ENCODE measurements at regions not wholly inside any gene's neighbourhood (a gene's known extent, or its start where the extent isn't known, plus 50 kb on each side); places are given as distances from the start of the nearest gene placed in this dataset.

- DNase-seq, result no peak
These were observed 257.2 kb upstream of the PRICKLE1 start for GRCh38 chr12:42846782-42847181.

GRCh38 chr12:42834062-42834461 lies 244.5 kb upstream of the PRICKLE1 start:
- DNase-seq, result no peak

GRCh38 chr12:42828836-42829235 lies 239.3 kb upstream of the PRICKLE1 start:
- DNase-seq, result no peak

GRCh38 chr12:42824327-42824726 lies 234.8 kb upstream of the PRICKLE1 start:
- DNase-seq, result no peak

GRCh38 chr12:42823679-42824078 lies 234.1 kb upstream of the PRICKLE1 start:
- DNase-seq, result no peak

- DNase-seq, result peak; percentile 17
These were observed 230.3 kb upstream of the PRICKLE1 start for GRCh38 chr12:42819846-42820245.

- DNase-seq, result no peak
These were observed 225.5 kb upstream of the PRICKLE1 start for GRCh38 chr12:42815068-42815467.

GRCh38 chr12:42812871-42813270 lies 223.3 kb upstream of the PRICKLE1 start:
- DNase-seq, result no peak

- DNase-seq, result no peak
These were observed 222.5 kb upstream of the PRICKLE1 start for GRCh38 chr12:42812086-42812485.

- peak; percentile 80 for DNase-seq
These were observed 220.5 kb upstream of the PRICKLE1 start for GRCh38 chr12:42810006-42810405.

- DNase-seq, result no peak
These were observed 219.7 kb upstream of the PRICKLE1 start for GRCh38 chr12:42809226-42809625.

GRCh38 chr12:42807766-42808165 lies 218.2 kb upstream of the PRICKLE1 start:
- DNase-seq, result no peak

GRCh38 chr12:42807251-42807650 lies 217.7 kb upstream of the PRICKLE1 start:
- DNase-seq, result no peak

- no peak for DNase-seq
These were observed 215.4 kb upstream of the PRICKLE1 start for GRCh38 chr12:42804928-42805327.

GRCh38 chr12:42802785-42803189 lies 213.2 kb upstream of the PRICKLE1 start:
- DNase-seq, result no peak

GRCh38 chr12:42801271-42801670 lies 211.7 kb upstream of the PRICKLE1 start:
- no peak for DNase-seq

GRCh38 chr12:42799966-42800365 lies 210.4 kb upstream of the PRICKLE1 start:
- no peak for DNase-seq

GRCh38 chr12:42798811-42799438 lies 209.4 kb upstream of the PRICKLE1 start:
- peak; percentile 13 for DNase-seq

GRCh38 chr12:42794806-42795205 lies 205.3 kb upstream of the PRICKLE1 start:
- DNase-seq, result peak; percentile 17

- no peak for DNase-seq
These were observed 203.6 kb upstream of the PRICKLE1 start for GRCh38 chr12:42793166-42793565.

- DNase-seq, result peak; percentile 18
These were observed 202.7 kb upstream of the PRICKLE1 start for GRCh38 chr12:42792265-42792664.

- no peak for DNase-seq
These were observed 201.9 kb upstream of the PRICKLE1 start for GRCh38 chr12:42791399-42791798.

- no peak for DNase-seq
These were observed 201.2 kb upstream of the PRICKLE1 start for GRCh38 chr12:42790761-42791151.

- no peak for DNase-seq
These were observed 200.5 kb upstream of the PRICKLE1 start for GRCh38 chr12:42789808-42790760.

All from NCI-H69 (cell line).